IMR-90 (cell line): ENCODE measurements at regions not wholly inside any gene's neighbourhood (a gene's known extent, or its start where the extent isn't known, plus 50 kb on each side); places are given as distances from the start of the nearest gene placed in this dataset.

Experiments used
- POLR2A ChIP-seq: IDR thresholded peaks from 2 replicates; pipeline ENCODE4 v1.6.1; 2012; ENCODE audit warnings: mild to moderate bottlenecking, low read depth, low read length
- RAD21 ChIP-seq: IDR thresholded peaks from 2 replicates; pipeline ENCODE4 v1.6.1; 2012; ENCODE audit warnings: low read length, improper control_type of control experiment
- RFX5 ChIP-seq: IDR thresholded peaks from 2 replicates; pipeline ENCODE4 v1.8.0; 2012; ENCODE audit warnings: low read depth, mild to moderate bottlenecking, low read length, moderate library complexity
- TF ChIP-seq, protein P1 (sequence below): conservative IDR thresholded peaks from 2 replicates; pipeline ENCODE4 v1.5.1; 2012; ENCODE audit warnings: mild to moderate bottlenecking, low read depth, low read length, improper control_type of control experiment

DNA sequence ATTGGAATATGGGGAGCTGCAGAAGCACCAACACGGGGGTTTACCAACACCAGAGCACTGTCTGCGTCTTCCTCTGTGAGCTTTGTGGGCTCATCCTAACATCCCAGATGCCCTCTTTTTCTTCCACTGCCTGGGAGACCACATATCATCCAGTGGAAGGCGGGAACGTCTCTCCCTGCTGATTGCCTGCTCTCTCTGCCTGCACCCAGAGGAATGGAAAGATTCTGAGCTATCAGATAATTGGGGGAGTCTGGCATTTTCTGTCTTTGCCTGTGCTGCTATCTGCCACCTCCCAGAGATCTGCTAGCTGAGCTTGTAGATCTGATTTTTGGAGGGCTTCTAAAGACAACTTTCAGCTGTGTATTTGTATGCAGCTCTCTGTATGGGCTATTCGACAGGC is 166.2 kb upstream of the PLXNA2 start:
- TF ChIP-seq, protein P1, sequence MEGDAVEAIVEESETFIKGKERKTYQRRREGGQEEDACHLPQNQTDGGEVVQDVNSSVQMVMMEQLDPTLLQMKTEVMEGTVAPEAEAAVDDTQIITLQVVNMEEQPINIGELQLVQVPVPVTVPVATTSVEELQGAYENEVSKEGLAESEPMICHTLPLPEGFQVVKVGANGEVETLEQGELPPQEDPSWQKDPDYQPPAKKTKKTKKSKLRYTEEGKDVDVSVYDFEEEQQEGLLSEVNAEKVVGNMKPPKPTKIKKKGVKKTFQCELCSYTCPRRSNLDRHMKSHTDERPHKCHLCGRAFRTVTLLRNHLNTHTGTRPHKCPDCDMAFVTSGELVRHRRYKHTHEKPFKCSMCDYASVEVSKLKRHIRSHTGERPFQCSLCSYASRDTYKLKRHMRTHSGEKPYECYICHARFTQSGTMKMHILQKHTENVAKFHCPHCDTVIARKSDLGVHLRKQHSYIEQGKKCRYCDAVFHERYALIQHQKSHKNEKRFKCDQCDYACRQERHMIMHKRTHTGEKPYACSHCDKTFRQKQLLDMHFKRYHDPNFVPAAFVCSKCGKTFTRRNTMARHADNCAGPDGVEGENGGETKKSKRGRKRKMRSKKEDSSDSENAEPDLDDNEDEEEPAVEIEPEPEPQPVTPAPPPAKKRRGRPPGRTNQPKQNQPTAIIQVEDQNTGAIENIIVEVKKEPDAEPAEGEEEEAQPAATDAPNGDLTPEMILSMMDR: no peak
- TF ChIP-seq POLR2A: no peak
- TF ChIP-seq RFX5: no peak
- no peak for TF ChIP-seq RAD21
